ENCODE measurements at regions not wholly inside any gene's neighbourhood (a gene's known extent, or its start where the extent isn't known, plus 50 kb on each side); places are given as distances from the start of the nearest gene placed in this dataset.

DNA sequence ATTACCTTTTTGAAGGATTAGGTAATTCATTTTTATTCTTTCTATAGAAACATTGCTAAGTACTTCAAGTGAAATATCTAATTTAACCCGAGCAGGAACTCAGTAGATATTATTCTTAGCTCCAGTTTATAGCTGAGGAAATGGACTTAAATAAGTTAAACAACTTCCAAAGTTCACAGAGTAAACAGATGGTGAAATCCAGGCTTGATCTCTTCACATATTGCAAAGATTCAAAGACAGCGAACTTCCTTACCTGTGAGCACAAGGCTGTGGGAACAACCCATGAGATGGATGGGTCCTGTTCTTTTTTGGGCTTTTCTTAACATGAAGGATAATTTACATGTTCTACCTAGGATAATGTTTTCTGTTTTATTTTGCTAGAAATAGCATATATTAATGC, 439.0 kb downstream of the IRS1 start:
- Histone ChIP-seq H3K4me3 (no peak overlapping the region), H3K36me3 (no peaks in the 10 kb centered on the region), H3K9me3 (peaks cover 0 to 6% (median 0%) of the 10 kb centered on the region in 11 donors), H3K27me3 (peaks cover 0 to 4% (median 0%) of the 10 kb centered on the region in 7 donors), H3K27ac (no peak overlapping the region), H3K4me1 (no peaks in the 10 kb centered on the region)
- intact Hi-C loops (cut with DNase I): no loop called here
- DNase-seq (no peak), ATAC-seq (no peak)
- WGBS, 2 donors: 80 to 83% methylated on average over 2 of the region's 2 CpGs
- TF ChIP-seq, protein P1, sequence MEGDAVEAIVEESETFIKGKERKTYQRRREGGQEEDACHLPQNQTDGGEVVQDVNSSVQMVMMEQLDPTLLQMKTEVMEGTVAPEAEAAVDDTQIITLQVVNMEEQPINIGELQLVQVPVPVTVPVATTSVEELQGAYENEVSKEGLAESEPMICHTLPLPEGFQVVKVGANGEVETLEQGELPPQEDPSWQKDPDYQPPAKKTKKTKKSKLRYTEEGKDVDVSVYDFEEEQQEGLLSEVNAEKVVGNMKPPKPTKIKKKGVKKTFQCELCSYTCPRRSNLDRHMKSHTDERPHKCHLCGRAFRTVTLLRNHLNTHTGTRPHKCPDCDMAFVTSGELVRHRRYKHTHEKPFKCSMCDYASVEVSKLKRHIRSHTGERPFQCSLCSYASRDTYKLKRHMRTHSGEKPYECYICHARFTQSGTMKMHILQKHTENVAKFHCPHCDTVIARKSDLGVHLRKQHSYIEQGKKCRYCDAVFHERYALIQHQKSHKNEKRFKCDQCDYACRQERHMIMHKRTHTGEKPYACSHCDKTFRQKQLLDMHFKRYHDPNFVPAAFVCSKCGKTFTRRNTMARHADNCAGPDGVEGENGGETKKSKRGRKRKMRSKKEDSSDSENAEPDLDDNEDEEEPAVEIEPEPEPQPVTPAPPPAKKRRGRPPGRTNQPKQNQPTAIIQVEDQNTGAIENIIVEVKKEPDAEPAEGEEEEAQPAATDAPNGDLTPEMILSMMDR (IDR thresholded peaks at IDR 0.05): no peak

DNA sequence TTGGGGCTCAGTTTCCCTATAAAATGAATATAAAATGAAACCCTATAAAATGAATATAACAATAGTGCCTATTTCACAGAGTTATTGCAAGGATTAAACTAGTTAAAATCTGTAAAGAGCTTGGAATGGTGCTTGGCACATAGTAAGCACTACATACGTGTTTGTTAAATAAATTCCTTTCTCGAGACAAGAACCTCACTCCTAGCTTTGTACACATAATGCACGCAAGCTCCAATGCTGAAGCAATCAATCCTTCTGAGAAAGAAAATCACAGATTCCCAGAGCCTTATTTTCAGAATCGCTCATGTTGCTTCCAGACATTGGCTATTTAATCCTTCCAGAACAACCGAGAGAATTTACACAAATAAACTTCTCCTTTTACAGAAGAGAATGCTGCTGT, 440.9 kb downstream of the IRS1 start:
- intact Hi-C loops (cut with DNase I): no loop called here
- no peak overlapping the region for H3K4me3 ChIP-seq

DNA sequence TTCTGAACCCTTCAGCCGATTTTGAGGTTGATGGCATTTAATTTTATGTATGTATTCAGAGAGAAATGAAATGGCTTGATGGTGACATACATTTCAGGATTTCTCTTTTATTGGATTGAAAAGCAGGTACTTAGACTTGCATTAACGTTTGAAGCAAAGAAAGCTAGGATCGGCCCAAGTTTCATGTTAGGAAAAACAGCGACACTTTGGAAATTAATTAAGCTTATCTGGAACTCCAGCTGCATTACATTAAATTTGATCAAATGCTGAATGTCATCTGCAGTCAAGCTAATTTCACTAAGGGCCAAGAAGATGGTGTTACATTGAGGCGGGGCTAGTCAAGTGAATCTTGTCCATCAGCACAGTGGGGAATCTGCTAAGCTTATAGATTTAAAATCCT, 441.8 kb downstream of the IRS1 start:
- DNase-seq (no peak), ATAC-seq (no peak)
- intact Hi-C loops (cut with DNase I): no loop called here
- Histone ChIP-seq H3K27me3 (peaks cover 0 to 4% (median 0%) of the 10 kb centered on the region in 7 donors), H3K36me3 (no peaks in the 10 kb centered on the region), H3K4me3 (no peak overlapping the region), H3K4me1 (peaks cover 0 to 11% (median 3%) of the 10 kb centered on the region in 9 donors), H3K9me3 (peaks cover 0 to 6% (median 0%) of the 10 kb centered on the region in 11 donors), H3K27ac (no peak overlapping the region)
- WGBS, 2 donors: 86 to 90% methylated on average over 5 of the region's 5 CpGs
- TF ChIP-seq, protein P1 (IDR thresholded peaks at IDR 0.05): no peak

More for the DNA sequence above, 440.9 kb downstream of the IRS1 start:
- 81 to 86% methylated on average over 5 of the region's 5 CpGs for WGBS, 2 donors
- Histone ChIP-seq H3K27me3 (peaks cover 0 to 4% (median 0%) of the 10 kb centered on the region in 7 donors), H3K9me3 (peaks cover 0 to 6% (median 0%) of the 10 kb centered on the region in 11 donors), H3K27ac (no peak overlapping the region), H3K36me3 (no peaks in the 10 kb centered on the region), H3K4me1 (peaks cover 0 to 9% (median 3%) of the 10 kb centered on the region in 9 donors)
- DNase-seq (no peak), ATAC-seq (no peak)
- TF ChIP-seq, protein P1 (IDR thresholded peaks at IDR 0.05): no peak

DNA sequence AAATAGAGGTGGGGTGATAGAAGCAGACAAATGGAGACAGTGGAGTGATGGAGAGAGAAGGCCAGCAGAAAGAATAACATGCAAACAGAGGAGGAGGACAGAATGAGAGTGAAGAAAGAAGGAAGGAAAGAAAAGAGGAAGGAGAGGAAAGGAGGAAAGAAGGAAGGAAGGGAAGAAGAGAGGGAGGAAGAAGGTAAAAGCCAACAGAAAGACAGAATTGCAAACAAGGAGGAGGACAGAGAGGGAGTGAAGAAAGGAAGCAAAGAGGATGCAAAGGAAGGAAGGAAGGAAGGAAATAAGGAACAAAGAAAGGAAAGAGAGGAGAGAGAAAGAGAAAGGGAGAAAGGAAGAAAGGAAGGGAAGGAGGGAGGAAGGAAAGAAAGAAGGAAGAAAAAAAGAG, 444.0 kb downstream of the IRS1 start:
- no peaks in the 10 kb centered on the region for H3K36me3 ChIP-seq
- DNase-seq: no peak
- intact Hi-C loops (cut with DNase I): no loop called here
- no peaks in the 10 kb centered on the region for H3K9me3 ChIP-seq
- H3K4me3 ChIP-seq: no peak overlapping the region
- TF ChIP-seq, protein P1 (IDR thresholded peaks at IDR 0.05): no peak
- H3K4me1 ChIP-seq: peaks cover 0 to 11% (median 3%) of the 10 kb centered on the region in 9 donors
- ATAC-seq: no peak
- no peak overlapping the region for H3K27ac ChIP-seq
- H3K27me3 ChIP-seq: peaks cover 0 to 4% (median 0%) of the 10 kb centered on the region in 7 donors
